ENCODE measurements at regions not wholly inside any gene's neighbourhood (a gene's known extent, or its start where the extent isn't known, plus 50 kb on each side); places are given as distances from the start of the nearest gene placed in this dataset.

DNA sequence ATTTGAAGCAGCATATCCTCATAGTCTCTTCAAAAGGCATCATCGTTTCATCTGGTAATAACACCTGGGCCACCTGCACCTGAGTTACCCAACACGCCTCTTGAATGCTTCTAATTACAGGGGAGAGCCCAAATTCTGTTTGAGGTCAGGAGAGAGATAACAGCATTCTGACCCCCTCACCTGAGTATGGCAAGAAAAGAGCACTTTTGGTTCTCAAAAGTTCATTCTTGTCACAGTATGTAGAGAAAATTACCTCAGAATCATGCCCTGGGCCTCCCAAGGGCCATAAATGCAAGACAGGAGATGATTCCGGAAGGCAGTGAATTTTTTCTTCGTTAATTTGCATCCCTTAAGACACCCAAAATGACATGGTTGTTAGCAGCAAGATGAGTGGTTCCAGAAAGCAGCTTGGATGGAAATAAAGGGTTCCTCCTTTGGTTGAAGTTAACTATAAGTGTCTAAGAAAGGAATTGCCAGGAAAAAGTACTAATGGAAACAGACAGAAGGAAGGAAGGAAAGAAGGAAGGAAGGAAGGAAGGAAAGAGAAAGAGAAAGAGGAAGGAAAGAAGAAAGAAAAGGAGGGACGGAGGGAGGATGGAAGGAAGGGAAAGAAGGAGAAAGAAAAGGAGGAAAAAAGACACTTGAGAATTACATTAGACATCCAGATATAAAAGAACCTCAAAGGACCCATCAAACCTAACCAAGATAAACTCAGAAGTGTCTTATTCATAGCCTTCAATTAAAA, 228.4 kb upstream of the RHOBTB1 start:
- Histone ChIP-seq H3K4me2 (no peak overlapping the region), H3K36me3 (replicated peaks; ENCODE audit: insufficient read depth, low read depth) (no peaks in the 10 kb centered on the region), H3K9me2 (replicated peaks; ENCODE audit: insufficient read depth) (no peaks in the 10 kb centered on the region), H3K9me3 (ENCODE audit: low read depth) (peaks cover 3% of the 10 kb centered on the region), H3K4me3 (no peak overlapping the region), H4K20me1 (ENCODE audit: insufficient read depth, poor library complexity, severe bottlenecking) (no peaks in the 10 kb centered on the region), H3K27ac (no peak overlapping the region), H2AFZ (no peak overlapping the region), H3K4me1 (ENCODE audit: insufficient read depth) (peaks cover 13% of the 10 kb centered on the region), H3K27me3 (no peaks in the 10 kb centered on the region), H3K79me2 (no peaks in the 10 kb centered on the region)
- TF ChIP-seq EZH2phosphoT487 (IDR thresholded peaks at IDR 0.05; ENCODE audit: low read depth, severe bottlenecking, unreplicated experiment): no peak
- TF ChIP-seq EZH2 (IDR thresholded peaks at IDR 0.05; ENCODE audit: borderline replicate concordance): no peak
- TF ChIP-seq, protein P1, sequence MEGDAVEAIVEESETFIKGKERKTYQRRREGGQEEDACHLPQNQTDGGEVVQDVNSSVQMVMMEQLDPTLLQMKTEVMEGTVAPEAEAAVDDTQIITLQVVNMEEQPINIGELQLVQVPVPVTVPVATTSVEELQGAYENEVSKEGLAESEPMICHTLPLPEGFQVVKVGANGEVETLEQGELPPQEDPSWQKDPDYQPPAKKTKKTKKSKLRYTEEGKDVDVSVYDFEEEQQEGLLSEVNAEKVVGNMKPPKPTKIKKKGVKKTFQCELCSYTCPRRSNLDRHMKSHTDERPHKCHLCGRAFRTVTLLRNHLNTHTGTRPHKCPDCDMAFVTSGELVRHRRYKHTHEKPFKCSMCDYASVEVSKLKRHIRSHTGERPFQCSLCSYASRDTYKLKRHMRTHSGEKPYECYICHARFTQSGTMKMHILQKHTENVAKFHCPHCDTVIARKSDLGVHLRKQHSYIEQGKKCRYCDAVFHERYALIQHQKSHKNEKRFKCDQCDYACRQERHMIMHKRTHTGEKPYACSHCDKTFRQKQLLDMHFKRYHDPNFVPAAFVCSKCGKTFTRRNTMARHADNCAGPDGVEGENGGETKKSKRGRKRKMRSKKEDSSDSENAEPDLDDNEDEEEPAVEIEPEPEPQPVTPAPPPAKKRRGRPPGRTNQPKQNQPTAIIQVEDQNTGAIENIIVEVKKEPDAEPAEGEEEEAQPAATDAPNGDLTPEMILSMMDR (IDR thresholded peaks at IDR 0.05; ENCODE audit: poor library complexity): no peak
- no peak for DNase-seq (ENCODE audit: low spot score)
- WGBS (ENCODE audit: low lambda C conversion rate, missing lambda C conversion rate): 86% methylated on average over 4 of the region's 5 CpGs

DNA sequence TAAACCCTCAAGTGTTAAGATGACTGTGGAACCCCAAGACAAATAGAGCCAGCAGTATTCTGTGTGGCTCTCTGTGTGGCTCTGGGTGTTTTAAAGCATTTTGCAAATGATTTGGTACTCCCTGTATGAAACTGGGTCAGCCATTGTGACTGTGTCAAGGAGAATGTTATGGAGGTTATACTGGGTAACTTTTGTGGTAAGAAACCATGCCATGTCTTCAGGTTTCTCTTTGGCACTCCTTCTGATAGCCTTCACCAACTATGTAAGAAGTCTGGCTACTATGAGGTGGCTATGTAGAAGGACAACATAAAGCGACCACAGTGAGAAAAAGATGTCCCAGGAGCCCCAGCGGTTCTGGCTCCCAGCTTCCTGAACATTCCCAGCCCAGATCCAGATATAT, 226.6 kb upstream of the RHOBTB1 start:
- Histone ChIP-seq H3K36me3 (replicated peaks; ENCODE audit: insufficient read depth, low read depth) (no peaks in the 10 kb centered on the region), H3K4me3 (no peak overlapping the region), H3K9me2 (replicated peaks; ENCODE audit: insufficient read depth) (no peaks in the 10 kb centered on the region), H2AFZ (no peak overlapping the region), H4K20me1 (ENCODE audit: insufficient read depth, poor library complexity, severe bottlenecking) (no peaks in the 10 kb centered on the region), H3K4me2 (no peak overlapping the region), H3K27me3 (no peaks in the 10 kb centered on the region), H3K79me2 (no peaks in the 10 kb centered on the region), H3K4me1 (ENCODE audit: insufficient read depth) (peaks cover 1% of the 10 kb centered on the region), H3K9me3 (ENCODE audit: low read depth) (peaks cover 3% of the 10 kb centered on the region), H3K27ac (no peak overlapping the region)
- DNase-seq (ENCODE audit: low spot score): no peak
- TF ChIP-seq EZH2 (IDR thresholded peaks at IDR 0.05; ENCODE audit: borderline replicate concordance): no peak
- WGBS (ENCODE audit: low lambda C conversion rate, missing lambda C conversion rate): 85% methylated on average over 2 of the region's 2 CpGs

DNA sequence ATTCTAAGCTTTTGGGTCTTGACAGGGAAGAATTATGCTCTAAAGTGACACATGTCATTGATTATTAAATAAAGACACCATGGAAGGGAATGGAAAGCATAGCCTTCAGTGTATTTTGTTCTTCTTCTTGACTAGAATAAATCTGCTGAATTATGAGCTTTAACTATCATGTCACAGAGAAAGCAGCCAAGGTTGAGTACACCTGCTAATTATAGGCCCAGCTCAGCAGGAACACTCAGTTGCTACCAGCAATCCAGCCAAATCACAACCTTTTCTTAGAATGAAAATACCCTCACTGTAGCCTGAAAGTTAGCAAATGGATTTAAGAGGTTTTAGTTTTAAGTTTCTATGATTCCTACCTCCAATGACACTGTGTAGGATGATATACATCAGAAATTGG, 225.3 kb upstream of the RHOBTB1 start:
- no peak overlapping the region for H3K4me2 ChIP-seq
- H3K4me1 ChIP-seq (ENCODE audit: insufficient read depth): no peaks in the 10 kb centered on the region
- H3K79me2 ChIP-seq: no peaks in the 10 kb centered on the region
- H3K9me3 ChIP-seq (ENCODE audit: low read depth): peaks cover 3% of the 10 kb centered on the region
- H3K4me3 ChIP-seq: no peak overlapping the region
- H3K27ac ChIP-seq: no peak overlapping the region
- H3K36me3 ChIP-seq (replicated peaks; ENCODE audit: insufficient read depth, low read depth): no peaks in the 10 kb centered on the region
- TF ChIP-seq EZH2 (IDR thresholded peaks at IDR 0.05; ENCODE audit: borderline replicate concordance) (no peak), EZH2phosphoT487 (IDR thresholded peaks at IDR 0.05; ENCODE audit: low read depth, severe bottlenecking, unreplicated experiment) (no peak)
- TF ChIP-seq, protein P1 (IDR thresholded peaks at IDR 0.05; ENCODE audit: poor library complexity): no peak
- H3K9me2 ChIP-seq (replicated peaks; ENCODE audit: insufficient read depth): no peaks in the 10 kb centered on the region
- no peak overlapping the region for H2AFZ ChIP-seq
- no peaks in the 10 kb centered on the region for H4K20me1 ChIP-seq (ENCODE audit: insufficient read depth, poor library complexity, severe bottlenecking)
- H3K27me3 ChIP-seq: no peaks in the 10 kb centered on the region
- DNase-seq (ENCODE audit: low spot score): no peak

DNA sequence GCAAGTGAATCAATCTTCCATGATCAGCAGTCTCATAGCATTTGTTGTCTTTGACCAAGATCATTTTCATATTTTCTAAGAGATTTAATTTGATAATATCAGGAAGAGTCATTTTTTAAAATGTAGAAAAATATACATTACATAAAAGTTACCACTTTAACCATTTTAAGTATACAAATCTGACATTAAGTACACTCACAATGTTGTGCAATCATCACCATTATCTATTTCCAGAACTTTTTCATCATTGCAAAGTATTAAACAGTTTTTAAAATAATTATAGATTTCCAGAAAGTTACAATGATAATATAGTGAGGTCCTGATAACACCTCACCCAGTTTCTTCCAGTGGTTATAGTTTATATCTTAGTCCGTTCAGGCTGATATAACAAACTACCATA, 222.5 kb upstream of the RHOBTB1 start:
- no peaks in the 10 kb centered on the region for H3K4me1 ChIP-seq (ENCODE audit: insufficient read depth)
- no peaks in the 10 kb centered on the region for H3K79me2 ChIP-seq
- WGBS (ENCODE audit: low lambda C conversion rate, missing lambda C conversion rate): 57% methylated on average over 1 of the region's 1 CpG
- no peak overlapping the region for H3K4me2 ChIP-seq
- no peaks in the 10 kb centered on the region for H4K20me1 ChIP-seq (ENCODE audit: insufficient read depth, poor library complexity, severe bottlenecking)
- TF ChIP-seq, protein P1 (IDR thresholded peaks at IDR 0.05; ENCODE audit: poor library complexity): no peak
- TF ChIP-seq EZH2 (IDR thresholded peaks at IDR 0.05; ENCODE audit: borderline replicate concordance) (no peak), EZH2phosphoT487 (IDR thresholded peaks at IDR 0.05; ENCODE audit: low read depth, severe bottlenecking, unreplicated experiment) (no peak)
- no peak overlapping the region for H3K27ac ChIP-seq
- no peak overlapping the region for H2AFZ ChIP-seq
- DNase-seq (ENCODE audit: low spot score): no peak
- no peaks in the 10 kb centered on the region for H3K36me3 ChIP-seq (replicated peaks; ENCODE audit: insufficient read depth, low read depth)
- no peaks in the 10 kb centered on the region for H3K27me3 ChIP-seq
- no peaks in the 10 kb centered on the region for H3K9me2 ChIP-seq (replicated peaks; ENCODE audit: insufficient read depth)
- H3K9me3 ChIP-seq (ENCODE audit: low read depth): peaks cover 3% of the 10 kb centered on the region
- H3K4me3 ChIP-seq: no peak overlapping the region
